Loucy (cell line): ENCODE measurements at regions not wholly inside any gene's neighbourhood (a gene's known extent, or its start where the extent isn't known, plus 50 kb on each side); places are given as distances from the start of the nearest gene placed in this dataset.

Experiments used
- EZH2phosphoT487 ChIP-seq: fragments of 200-600 bp; IDR thresholded peaks from 2 replicates; pipeline ENCODE4 v1.6.1; 2018; ENCODE audit warnings: antibody characterized with exemption, mild to moderate bottlenecking, moderate library complexity, borderline replicate concordance
- TF ChIP-seq, protein P1 (sequence below): fragments of 200-600 bp; sonication (generic); conservative IDR thresholded peaks from 2 replicates; pipeline ENCODE4 v1.5.1; 2014; ENCODE audit warnings: mild to moderate bottlenecking, antibody characterized with exemption, low read length

- TF ChIP-seq, protein P1, sequence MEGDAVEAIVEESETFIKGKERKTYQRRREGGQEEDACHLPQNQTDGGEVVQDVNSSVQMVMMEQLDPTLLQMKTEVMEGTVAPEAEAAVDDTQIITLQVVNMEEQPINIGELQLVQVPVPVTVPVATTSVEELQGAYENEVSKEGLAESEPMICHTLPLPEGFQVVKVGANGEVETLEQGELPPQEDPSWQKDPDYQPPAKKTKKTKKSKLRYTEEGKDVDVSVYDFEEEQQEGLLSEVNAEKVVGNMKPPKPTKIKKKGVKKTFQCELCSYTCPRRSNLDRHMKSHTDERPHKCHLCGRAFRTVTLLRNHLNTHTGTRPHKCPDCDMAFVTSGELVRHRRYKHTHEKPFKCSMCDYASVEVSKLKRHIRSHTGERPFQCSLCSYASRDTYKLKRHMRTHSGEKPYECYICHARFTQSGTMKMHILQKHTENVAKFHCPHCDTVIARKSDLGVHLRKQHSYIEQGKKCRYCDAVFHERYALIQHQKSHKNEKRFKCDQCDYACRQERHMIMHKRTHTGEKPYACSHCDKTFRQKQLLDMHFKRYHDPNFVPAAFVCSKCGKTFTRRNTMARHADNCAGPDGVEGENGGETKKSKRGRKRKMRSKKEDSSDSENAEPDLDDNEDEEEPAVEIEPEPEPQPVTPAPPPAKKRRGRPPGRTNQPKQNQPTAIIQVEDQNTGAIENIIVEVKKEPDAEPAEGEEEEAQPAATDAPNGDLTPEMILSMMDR = no peak
- no peak for TF ChIP-seq EZH2phosphoT487
Observed at GRCh38 chr7:96827701-96828100, 118.1 kb upstream of the SEM1 start.
